PC-3 (cell line): ENCODE measurements at regions not wholly inside any gene's neighbourhood (a gene's known extent, or its start where the extent isn't known, plus 50 kb on each side); places are given as distances from the start of the nearest gene placed in this dataset.

Source experiments
- EZH2 ChIP-seq: fragments of 300-600 bp; sonication (generic); IDR thresholded peaks from one replicate; pipeline ENCODE4 v1.6.1; 2017; ENCODE audit warnings: antibody characterized with exemption, mild to moderate bottlenecking, low read length; ENCODE audit not compliant: unreplicated experiment
- TF ChIP-seq, protein P1 (sequence below): fragments of 300-600 bp; sonication (generic); conservative IDR thresholded peaks from 2 replicates; pipeline ENCODE4 v1.5.1; 2017; ENCODE audit warnings: antibody characterized with exemption, low read depth, mild to moderate bottlenecking, low read length

DNA sequence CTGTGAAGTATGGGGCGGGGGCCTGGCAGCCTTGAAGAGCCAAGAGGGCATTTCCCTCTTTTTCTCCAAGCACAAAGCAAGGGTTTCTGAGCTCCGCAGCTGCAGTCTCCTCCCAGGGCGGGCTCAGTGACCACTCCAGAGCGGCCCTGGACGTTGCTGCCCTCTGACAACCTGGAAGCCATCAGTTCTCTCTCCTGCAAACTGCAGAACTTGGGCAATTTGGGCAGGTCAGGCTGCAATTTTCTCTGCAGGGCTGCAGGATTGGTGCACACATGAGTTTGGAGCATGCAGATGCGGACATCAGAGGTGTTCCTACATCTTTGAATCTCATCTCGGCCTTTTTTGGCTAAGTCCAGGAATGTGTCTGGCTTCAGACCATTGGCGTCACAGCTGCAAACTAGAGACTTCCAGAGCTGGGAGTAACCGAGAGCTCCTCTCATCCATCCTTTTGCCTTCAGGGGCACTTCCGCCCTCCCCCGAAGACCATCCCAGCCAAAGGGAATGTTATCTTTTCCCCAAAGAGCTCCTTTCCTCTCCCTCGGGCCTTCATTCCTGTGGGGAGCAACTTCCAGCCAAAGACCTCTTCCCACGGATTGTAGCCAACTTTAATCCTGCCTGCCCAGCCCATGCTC lies 139.6 kb upstream of the WNT4 start:
- no peak for TF ChIP-seq EZH2
- TF ChIP-seq, protein P1, sequence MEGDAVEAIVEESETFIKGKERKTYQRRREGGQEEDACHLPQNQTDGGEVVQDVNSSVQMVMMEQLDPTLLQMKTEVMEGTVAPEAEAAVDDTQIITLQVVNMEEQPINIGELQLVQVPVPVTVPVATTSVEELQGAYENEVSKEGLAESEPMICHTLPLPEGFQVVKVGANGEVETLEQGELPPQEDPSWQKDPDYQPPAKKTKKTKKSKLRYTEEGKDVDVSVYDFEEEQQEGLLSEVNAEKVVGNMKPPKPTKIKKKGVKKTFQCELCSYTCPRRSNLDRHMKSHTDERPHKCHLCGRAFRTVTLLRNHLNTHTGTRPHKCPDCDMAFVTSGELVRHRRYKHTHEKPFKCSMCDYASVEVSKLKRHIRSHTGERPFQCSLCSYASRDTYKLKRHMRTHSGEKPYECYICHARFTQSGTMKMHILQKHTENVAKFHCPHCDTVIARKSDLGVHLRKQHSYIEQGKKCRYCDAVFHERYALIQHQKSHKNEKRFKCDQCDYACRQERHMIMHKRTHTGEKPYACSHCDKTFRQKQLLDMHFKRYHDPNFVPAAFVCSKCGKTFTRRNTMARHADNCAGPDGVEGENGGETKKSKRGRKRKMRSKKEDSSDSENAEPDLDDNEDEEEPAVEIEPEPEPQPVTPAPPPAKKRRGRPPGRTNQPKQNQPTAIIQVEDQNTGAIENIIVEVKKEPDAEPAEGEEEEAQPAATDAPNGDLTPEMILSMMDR: no peak
